Progenitor cell of endocrine pancreas (in vitro differentiated cells): ENCODE measurements at regions not wholly inside any gene's neighbourhood (a gene's known extent, or its start where the extent isn't known, plus 50 kb on each side); places are given as distances from the start of the nearest gene placed in this dataset.

Experiments
- DNase-seq: peaks from one replicate; pipeline ENCODE4 v3.0.0; 2021; ENCODE audit warnings: low spot score; ENCODE audit not compliant: unreplicated experiment
- H3K27ac Mint-ChIP-seq: 2 replicates; pipeline ENCODE4 v1.8.0; 2021; ENCODE audit warnings: mild to moderate bottlenecking, moderate library complexity, mixed read lengths
- H3K27me3 Mint-ChIP-seq: 2 replicates; pipeline ENCODE4 v1.8.0; 2021; ENCODE audit warnings: mixed read lengths
- H3K36me3 Mint-ChIP-seq: 2 replicates; pipeline ENCODE4 v1.8.0; 2022; ENCODE audit warnings: mixed read lengths; ENCODE audit not compliant: insufficient read depth
- H3K4me1 Mint-ChIP-seq: 2 replicates; pipeline ENCODE4 v1.8.0; 2021; ENCODE audit warnings: low read depth, mixed read lengths
- H3K4me3 Mint-ChIP-seq: 2 replicates; pipeline ENCODE4 v1.8.0; 2021; ENCODE audit warnings: low read depth, mild to moderate bottlenecking, moderate library complexity, mixed read lengths
- H3K9me3 Mint-ChIP-seq: 2 replicates; pipeline ENCODE4 v1.8.0; 2021; ENCODE audit warnings: low read depth, mixed read lengths
- CTCF ChIP-seq: fragments of 200-600 bp; sonication (generic); IDR thresholded peaks from one replicate; pipeline ENCODE4 v1.5.0; 2021; ENCODE audit warnings: antibody characterized with exemption, mild to moderate bottlenecking; ENCODE audit not compliant: unreplicated experiment

GRCh38 chr3:152174876-152175527 is 93.7 kb upstream of the MBNL1 start:
- Mint-ChIP-seq H3K4me3 (no peak overlapping the region), H3K36me3 (no peaks in the 10 kb centered on the region), H3K4me1 (no peaks in the 10 kb centered on the region), H3K27ac (no peak overlapping the region), H3K9me3 (no peaks in the 10 kb centered on the region), H3K27me3 (peaks cover 5% of the 10 kb centered on the region)
- DNase-seq = no peak
- no peak for TF ChIP-seq CTCF

- no peak for DNase-seq
- H3K4me1 Mint-ChIP-seq = no peaks in the 10 kb centered on the region
- H3K4me3 Mint-ChIP-seq = no peak overlapping the region
- H3K9me3 Mint-ChIP-seq = no peaks in the 10 kb centered on the region
- H3K36me3 Mint-ChIP-seq = no peaks in the 10 kb centered on the region
- no peak overlapping the region for H3K27ac Mint-ChIP-seq
- no peak for TF ChIP-seq CTCF
- H3K27me3 Mint-ChIP-seq = peaks cover 5% of the 10 kb centered on the region
Measured at GRCh38 chr3:152175528-152175889, 93.2 kb upstream of the MBNL1 start.

DNA sequence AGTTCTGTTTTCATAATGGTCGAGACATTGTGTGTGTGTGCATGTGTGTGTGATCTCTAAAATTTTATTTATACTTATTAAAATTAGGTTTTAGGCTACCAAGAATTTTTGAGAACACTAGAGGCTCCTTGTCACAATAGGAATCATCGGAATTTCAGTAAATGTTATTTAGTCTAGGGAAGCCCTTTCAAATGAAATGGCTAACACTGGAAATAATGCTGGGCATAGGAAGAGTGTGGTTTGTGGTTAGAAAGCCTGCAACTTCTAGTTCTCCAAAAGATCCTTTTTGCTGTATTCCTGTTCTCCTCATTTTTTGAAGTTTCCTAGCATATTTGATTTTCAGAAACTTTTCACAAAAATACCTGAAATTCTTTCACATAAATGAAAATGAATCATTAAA is 92.5 kb upstream of the MBNL1 start:
- no peaks in the 10 kb centered on the region for H3K4me1 Mint-ChIP-seq
- H3K27ac Mint-ChIP-seq = no peak overlapping the region
- no peak for DNase-seq
- H3K36me3 Mint-ChIP-seq = no peaks in the 10 kb centered on the region
- no peak for TF ChIP-seq CTCF
- no peak overlapping the region for H3K4me3 Mint-ChIP-seq
- peaks cover 5% of the 10 kb centered on the region for H3K27me3 Mint-ChIP-seq
- H3K9me3 Mint-ChIP-seq = no peaks in the 10 kb centered on the region

DNA sequence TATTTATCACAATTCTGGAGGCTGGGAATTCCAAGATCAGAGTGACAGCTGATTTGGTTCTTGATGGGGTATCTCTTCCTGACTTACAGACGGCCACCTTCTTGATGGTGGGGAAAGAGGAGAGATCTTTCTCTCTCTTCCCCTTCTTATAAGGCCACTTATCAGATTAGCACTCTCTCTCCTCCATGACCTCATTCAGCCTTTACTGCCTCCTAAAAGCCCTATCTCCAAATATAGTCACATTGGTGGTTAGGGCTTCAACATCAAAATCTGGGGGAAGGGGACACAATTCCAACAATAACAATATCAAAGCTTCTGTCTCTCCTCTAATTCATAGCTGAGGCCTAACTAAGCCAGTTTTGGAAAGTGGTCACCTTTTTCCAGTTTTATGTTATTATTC is 91.7 kb upstream of the MBNL1 start:
- no peak overlapping the region for H3K27ac Mint-ChIP-seq
- peaks cover 5% of the 10 kb centered on the region for H3K27me3 Mint-ChIP-seq
- H3K36me3 Mint-ChIP-seq = no peaks in the 10 kb centered on the region
- TF ChIP-seq CTCF = no peak
- no peak overlapping the region for H3K4me3 Mint-ChIP-seq
- no peak for DNase-seq
- no peaks in the 10 kb centered on the region for H3K4me1 Mint-ChIP-seq
- no peaks in the 10 kb centered on the region for H3K9me3 Mint-ChIP-seq

DNA sequence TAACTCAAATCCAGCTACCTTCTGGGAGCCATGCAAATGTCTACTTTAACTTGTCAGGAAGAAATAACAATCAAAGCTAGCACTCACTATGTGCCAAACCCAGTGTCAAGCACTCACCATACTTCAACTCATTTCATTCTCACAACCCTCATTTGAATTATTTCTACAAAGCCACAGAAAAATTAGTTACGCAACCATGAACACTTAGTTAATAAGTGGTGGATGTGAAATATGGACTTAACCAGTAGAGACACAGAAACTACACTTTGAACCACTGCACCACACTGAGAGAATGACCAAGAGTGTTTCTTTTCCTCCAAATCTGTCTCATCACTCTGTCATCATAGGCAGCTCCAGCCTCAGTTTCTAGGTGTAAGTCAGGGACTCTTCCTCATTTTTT is 91.0 kb upstream of the MBNL1 start:
- Mint-ChIP-seq H3K27ac (no peak overlapping the region), H3K36me3 (no peaks in the 10 kb centered on the region), H3K27me3 (peaks cover 5% of the 10 kb centered on the region), H3K4me3 (no peak overlapping the region), H3K4me1 (no peaks in the 10 kb centered on the region), H3K9me3 (no peaks in the 10 kb centered on the region)
- no peak for DNase-seq
- TF ChIP-seq CTCF = no peak
